COLO668 (cell line): ENCODE measurements at regions not wholly inside any gene's neighbourhood (a gene's known extent, or its start where the extent isn't known, plus 50 kb on each side); places are given as distances from the start of the nearest gene placed in this dataset.

Source experiments
- DNase-seq: peaks from one replicate; lab custom pipeline; 2025; ENCODE audit not compliant: unreplicated experiment; lab: John Stamatoyannopoulos, UW

DNA sequence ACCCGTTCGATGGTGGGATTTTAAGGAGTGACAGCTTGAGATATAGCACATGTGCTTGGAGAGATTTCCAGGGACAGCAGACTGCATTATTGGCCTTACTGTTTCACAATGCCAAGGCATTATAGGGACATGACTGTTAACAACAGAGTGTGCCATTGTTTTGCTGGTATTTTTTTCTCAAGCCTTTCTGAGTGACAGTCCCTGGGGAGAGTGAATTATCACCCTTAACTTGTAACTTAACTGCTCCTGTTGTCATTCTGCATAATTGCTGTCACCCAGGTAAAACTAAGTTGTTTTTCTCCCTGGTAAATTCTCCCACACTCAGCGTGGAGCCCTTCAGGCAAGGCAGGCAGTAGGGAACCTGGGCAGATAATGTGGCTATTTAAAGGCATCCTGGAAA, 989.2 kb upstream of the LCORL start:
- DNase-seq = no peak

DNA sequence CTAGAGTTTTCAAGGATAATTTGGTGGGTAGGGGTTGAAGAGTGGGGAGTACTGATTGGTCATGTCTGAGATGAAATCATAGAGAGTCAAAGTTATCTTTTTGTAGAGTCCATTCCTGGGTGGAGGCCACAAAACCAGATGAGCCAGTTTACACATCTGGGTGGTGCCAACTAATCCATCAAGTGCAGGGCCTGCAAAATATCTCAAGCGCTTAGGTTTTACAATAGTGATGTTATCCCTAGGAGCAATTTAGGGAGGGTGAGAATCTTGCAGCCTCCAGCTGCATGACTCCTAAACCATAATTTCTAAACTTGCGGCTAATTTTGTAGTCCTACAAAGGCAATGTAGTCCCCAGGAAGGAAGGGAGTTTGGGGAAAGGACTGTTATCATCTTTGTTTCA, 988.3 kb upstream of the LCORL start:
- DNase-seq = no peak

- DNase-seq = no peak
These were observed 983.7 kb upstream of the LCORL start for GRCh38 chr4:19005211-19005610.

DNA sequence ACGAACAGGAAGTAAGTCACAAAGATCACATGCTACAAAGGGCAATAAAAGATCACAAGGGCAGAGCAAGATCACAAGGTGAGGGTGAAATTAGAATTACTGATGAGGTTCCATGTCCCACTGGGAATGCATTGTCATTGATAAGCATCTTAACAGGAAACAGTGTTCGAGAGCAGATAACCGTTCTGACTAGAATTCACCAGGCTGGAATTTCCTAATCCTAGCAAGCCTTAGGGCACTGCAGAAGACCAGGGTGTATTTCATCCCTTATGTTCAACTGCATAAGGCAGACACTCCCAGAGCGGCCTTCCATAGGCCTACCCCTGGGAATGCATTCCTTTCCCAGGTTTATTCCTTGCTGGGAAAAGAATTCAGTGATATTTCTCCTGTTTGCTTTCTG, 980.6 kb upstream of the LCORL start:
- DNase-seq = no peak

GRCh38 chr4:18999595-18999994, 978.0 kb upstream of the LCORL start:
- DNase-seq = no peak

DNA sequence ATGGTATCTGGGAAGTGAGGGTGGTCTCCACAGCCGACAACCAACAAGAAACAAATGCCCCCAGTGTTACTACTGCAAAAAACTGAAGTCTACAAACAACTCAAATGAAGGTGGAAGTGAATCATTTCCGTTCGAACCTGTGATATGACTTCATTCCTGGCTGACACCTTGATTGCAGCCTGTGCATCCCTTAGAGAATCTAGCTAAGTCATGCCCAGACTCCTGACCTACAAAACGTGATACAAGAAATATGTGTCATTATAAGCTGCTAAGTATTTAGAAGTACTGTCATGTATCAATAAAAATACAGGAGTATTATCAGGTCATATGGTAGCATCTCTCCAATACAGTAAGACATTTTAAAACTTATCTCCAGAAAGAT, 959.7 kb upstream of the LCORL start:
- DNase-seq = no peak

DNA sequence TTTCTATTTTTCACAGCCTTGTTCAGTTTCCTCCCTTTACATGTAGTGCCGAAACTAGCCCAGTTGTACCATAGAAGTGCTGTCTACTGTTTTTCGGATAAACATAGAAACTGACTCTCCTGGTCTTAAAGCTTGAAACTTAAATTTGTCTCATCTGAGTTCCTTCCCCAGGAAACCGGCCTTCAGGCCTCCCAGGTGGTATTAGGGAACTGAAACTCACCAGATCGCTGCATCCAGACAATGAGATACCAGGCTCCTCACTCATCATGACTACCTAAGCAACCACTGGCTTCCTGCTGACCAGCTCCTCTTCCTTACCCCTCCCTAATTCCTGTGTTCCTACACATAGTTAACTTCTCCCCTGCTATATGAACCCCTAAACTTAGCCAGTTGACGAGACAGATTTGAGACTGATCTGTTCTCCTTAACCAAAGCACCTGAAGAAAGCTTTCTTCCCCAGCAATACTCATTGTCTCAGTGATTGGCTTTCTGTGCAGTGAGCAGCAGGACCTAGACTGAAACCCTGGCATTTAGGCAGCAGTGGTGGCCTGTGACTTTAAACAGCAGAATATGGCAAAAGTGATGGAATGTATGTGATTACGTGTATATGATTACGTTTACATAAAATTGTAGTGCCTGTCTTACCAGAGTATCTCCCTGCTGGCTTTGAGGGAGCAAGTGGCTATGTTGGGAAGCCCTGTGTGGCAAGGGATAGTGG, 959.1 kb upstream of the LCORL start:
- no peak for DNase-seq

GRCh38 chr4:18976884-18977283, 955.3 kb upstream of the LCORL start:
- no peak for DNase-seq

DNA sequence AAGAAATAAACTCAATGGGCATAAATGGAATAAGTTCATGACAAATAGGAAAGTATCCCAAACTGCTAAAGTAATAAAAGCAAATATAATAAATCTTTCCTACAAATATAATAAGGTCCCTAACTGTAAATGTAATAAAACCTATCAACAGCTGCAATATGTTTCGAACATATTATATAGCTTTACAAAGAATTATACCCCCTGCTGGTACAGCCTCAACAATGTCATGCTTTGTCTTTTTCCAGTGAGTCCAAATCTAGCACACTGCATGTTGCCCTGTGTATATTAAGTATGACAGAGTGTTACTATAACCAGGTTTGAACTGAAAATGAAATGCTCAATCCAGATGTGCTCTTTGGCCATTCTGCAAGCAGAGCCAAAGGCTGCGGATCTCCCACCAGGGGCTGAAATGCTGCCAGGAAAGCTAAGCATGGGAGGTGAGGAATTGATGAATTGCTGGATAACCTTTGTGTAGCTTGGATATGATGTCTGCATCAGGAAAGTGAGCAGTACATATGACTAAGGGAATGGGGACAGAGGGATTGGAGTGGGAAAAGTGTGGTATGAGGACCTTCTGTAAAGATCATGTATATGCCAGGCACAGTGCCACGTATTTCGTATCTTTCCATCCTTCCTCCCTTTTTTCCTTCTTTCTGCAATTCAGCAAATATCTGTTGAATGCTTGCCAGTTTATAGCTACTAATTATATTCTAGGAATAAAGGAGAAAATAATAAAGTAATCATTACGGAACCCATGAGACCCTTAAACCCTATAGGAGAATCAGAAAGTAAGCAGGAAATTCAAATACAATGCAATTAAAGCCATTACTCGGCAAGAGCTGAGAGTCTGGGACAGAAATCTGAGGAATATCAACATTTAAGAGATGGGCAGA, 954.6 kb upstream of the LCORL start:
- no peak for DNase-seq

- DNase-seq = no peak
These were observed 951.7 kb upstream of the LCORL start for GRCh38 chr4:18973296-18973695.

- DNase-seq = no peak
These were observed 940.3 kb upstream of the LCORL start for GRCh38 chr4:18961879-18962278.

DNA sequence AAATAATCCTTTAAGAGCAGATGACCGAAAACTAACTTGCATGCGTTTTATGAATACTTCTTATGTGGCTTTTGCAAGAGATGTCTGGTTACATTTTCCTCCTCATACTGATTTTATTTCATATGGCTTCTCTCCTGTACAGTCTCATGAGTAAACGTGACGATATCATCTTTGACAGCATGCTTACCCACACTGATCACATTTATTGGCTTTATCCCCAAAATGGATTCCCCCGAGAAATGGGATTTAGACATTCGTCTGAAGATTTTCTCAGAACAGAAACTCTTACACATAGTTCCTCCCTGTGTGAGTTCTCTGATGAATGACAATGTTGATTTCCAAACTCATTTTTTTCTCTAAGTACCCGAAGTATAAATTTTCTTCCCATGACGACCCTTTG, 939.7 kb upstream of the LCORL start:
- no peak for DNase-seq

- no peak for DNase-seq
These were observed 936.2 kb upstream of the LCORL start for GRCh38 chr4:18957716-18958115.

GRCh38 chr4:18954538-18954937, 933.0 kb upstream of the LCORL start:
- DNase-seq = no peak

- DNase-seq = no peak
These were observed 932.1 kb upstream of the LCORL start for GRCh38 chr4:18953613-18954012.

DNA sequence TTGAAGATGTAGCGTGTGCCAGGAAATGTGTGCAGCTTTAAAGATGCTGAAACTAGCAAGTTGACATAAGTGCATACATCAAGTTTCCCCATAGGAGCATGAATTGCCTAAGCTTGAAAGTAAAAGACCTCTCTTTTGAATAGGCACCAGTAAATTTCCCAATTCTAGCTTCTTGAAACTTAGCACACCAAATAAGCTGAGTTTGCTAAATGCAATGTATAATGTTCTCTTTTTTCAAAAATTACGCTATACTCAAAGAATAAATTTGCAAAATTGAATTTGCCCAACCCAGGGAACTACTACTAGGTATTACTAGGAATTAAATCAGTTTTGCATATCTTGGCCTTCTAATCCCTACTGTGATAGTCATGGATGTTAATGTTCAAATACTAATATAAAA, 923.9 kb upstream of the LCORL start:
- no peak for DNase-seq

GRCh38 chr4:18942874-18943273, 921.3 kb upstream of the LCORL start:
- no peak for DNase-seq

DNA sequence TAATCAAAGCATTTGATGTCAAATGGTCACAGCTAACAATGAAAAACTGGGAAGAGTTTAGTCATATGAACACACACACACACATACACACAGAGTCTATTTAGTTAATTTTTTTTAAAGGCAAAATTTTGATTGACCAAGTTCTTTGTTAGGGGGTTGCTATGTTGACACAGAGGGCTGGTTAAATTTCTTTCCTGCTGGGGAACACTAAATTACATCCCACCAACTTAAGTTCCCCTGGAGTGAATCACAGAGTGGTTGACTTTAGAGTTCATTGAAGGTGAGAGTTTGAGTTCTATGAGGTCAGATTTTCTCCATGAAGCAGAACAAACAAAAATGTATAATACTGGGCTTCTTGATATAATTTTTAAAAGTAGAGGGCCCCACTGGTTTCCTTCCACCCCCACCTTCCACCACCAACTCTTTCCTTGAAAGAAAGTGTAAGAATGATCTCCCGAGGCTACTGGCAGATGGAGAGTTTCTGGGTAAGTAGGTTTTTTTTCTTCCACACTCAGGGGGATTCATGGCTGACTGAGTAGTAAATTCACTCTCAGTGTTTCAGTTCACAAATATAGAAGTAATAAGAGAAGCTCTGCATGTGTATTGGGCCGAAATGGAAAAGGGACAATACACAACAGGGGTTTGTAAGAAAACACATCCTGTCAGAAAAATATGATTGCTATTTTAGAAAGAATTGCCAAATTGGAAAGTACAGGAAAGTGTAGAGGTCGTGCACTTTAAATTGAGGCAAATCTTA, 917.0 kb upstream of the LCORL start:
- DNase-seq = no peak

DNA sequence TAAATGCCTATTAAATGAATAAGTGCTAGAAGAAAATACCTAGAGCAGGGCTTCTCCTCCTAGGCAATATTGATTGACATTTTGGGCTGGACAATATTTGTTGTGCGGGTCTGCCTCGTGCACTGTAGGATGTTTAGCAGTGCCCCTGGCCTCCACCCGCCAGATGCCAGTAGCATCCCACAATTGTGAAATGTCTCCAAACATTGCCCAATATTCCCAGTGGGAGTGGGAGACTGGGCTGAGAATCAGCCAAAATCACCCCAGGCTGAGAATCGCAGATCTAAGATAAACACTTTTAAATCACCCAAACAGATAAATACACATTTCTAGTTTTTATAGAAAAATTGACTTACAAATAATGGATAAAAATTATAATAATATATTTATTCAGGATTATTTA, 916.2 kb upstream of the LCORL start:
- no peak for DNase-seq

GRCh38 chr4:18937080-18937479, 915.5 kb upstream of the LCORL start:
- DNase-seq = no peak

DNA sequence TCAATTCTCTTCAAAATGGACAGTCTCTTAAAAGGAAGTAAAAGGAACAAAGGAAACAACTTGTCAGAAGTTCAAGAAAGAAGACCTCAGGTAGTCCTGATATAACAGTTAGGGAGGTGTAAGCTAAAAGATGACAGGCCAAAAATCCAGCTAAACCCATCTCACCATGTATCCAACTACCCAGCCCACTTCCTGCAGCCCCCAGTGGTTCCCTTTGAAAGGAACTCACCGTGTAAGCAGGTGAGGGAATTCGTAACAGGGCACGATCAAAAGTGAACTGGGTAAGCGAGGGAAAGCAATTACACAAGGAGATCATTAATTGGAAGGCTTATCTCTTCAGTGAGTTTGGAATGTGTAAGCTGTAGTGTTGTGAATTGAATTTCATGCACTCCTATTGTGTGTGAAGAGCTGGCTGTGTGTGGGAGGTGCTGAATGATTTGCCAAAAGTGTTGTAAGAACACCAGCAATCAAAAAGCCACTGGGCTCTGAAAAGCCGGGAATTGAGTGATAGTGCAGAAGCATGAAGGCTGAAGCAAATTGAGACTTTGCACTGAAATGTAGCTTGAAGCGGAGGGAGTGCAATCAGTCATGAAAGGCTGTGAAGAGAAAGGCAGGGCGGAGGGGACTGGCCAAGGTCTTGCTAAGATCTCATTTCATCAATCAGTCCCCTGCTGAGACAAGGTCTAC, 914.2 kb upstream of the LCORL start:
- no peak for DNase-seq
